GM21367 (cell line): ENCODE measurements at regions not wholly inside any gene's neighbourhood (a gene's known extent, or its start where the extent isn't known, plus 50 kb on each side); places are given as distances from the start of the nearest gene placed in this dataset.
"Not testable (repeated sequence)": the region's sequence is repeated elsewhere in the genome, so short reads cannot be mapped to it uniquely, and the experiment has no call there.

Experiments
- ATAC-seq: cut with Tn5 transposase; IDR thresholded peaks from one replicate; pipeline ENCODE4 v1.9.1; 2021; ENCODE audit not compliant: unreplicated experiment

DNA sequence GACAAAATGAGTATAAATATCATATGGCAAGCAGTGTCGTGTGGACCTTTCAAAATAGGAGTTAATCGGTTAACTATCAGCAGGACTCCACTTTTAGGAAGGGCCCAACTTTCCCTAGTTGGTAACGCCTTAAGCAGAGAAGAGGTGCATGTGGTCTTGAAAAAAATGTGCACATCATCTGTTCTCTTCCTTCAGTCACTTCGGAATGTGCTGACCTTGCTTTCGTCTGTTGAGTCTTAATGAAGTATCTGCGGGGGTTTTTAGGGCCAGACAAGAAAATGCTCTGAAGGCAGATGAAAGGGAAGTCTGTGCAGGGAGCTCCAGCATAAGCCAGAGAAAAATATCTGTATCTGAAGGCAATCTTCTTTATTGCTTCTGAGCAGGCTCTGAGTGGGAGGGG, 185.2 kb downstream of the AEBP2 start:
- no peak for ATAC-seq

DNA sequence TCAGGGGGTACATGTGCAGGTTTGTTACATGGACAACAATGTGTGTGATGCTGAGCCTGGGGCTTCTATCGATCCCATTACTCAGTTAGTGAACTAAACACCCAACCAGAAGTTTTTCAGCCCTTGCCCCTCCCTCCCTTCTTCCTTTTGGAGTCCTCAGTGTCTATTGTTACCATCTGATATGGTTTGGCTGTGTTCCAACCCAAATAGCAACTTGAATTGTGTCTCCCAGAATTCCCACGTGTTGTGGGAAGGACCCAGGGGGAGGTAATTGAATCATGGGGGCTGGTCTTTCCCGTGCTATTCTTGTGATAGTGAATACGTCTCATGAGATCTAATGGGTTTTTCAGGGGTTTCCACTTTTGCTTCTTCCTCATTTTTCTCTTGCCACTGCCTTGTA, 186.3 kb downstream of the AEBP2 start:
- not testable (repeated sequence) for ATAC-seq

- no peak for ATAC-seq
These were observed 188.4 kb downstream of the AEBP2 start for GRCh38 chr12:19627719-19628118.

DNA sequence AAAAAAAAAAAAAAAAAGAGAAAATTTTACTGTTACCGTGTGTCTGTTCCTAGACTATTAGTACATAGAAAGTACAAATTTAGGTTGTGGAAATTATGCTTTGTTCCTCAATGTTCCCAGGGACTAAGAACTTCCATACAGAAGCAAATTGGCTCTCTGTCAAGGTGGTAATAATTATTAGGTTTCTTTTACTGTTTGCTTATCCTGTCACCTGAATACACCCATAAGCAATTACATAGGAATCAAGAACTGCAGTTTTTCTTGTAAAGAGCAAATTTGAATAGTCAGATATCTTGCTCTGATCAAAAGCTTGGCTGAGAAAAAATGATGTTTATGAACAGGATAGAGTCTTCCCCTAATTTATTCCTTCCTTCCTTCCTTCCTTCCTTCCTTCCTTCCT, 191.2 kb downstream of the AEBP2 start:
- no peak for ATAC-seq

- ATAC-seq, result no peak
These were observed 193.9 kb downstream of the AEBP2 start for GRCh38 chr12:19633194-19633593.

- no peak for ATAC-seq
These were observed 194.3 kb downstream of the AEBP2 start for GRCh38 chr12:19633641-19634040.

GRCh38 chr12:19639781-19640415, 200.6 kb downstream of the AEBP2 start:
- ATAC-seq, result no peak

GRCh38 chr12:19641235-19642080, 202.2 kb downstream of the AEBP2 start:
- no peak for ATAC-seq

GRCh38 chr12:19642345-19642744, 203.1 kb downstream of the AEBP2 start:
- no peak for ATAC-seq

DNA sequence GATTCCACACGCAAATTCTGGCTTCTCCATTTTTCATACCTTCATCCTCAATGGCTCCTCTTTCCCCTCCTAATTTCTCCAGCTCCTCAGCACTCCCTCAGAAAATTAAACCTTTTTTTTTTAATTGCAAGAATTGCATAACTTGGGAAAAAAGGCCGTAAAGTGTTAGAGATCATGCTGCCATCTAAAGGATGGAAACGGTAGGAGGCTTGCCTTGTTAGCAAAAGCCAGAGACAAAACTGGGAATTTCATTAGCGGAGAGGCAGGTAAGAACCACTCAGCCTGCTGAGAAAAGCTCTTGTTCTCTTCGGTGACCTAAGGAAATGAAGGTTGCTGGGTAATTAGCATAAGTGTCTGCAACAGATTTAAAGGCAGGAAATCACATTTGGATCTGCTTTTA, 204.3 kb downstream of the AEBP2 start:
- ATAC-seq, result no peak

- ATAC-seq, result no peak
These were observed 205.3 kb downstream of the AEBP2 start for GRCh38 chr12:19644571-19644970.

DNA sequence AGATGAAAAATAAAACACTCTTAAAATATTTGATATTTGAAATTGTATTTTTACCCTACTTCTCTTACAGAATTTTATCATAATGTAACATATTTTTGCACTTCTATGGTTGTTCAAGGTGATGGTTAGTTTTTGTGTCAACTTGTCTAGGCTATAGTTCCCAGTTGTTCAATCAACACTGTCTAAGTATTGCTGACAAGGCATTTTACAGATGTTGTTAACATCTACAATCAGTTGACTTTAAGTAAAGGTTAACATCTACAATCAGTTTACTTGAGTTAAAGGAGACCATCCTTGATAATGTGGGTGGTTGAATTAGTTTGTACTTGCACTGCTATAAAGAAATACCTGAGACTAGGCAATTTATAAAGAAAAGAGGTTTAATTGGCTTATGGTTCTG, 206.5 kb downstream of the AEBP2 start:
- ATAC-seq, result no peak

GRCh38 chr12:19646599-19646998, 207.3 kb downstream of the AEBP2 start:
- no peak for ATAC-seq

DNA sequence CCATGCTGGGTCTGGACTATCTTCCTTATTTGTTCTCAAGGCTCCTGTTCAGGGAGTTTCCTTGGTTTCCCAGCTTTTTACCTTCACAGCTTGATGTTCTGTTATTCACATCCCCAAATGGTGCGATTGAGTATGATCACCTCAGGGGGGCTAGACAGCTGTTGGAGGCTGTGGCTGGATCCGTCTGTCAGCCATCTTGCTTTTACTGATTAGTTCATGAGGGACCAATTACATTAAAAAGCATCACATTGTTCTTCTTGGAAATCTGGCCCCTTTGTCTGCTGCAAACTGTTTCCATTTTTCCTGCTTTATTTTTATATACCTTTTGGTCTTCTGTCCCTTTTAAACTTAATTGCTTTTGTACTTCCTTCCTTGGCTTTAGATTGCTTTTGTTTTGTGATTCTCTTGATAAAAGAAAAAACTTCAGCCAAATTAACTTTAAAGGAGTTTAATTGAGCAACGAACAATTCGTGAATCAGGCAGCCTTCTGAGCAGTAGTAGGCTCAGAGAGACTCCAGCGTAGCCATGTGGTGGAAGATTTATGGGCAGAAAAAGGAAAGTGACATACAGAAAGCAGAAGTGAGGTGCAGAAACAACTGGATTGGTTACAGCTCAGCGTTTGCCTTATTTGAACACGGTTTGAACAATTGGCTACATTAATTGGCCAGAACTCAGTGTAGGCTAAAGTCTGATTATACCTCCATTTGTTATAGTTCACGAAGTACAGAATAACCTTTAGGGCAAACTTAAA, 208.7 kb downstream of the AEBP2 start:
- ATAC-seq, result no peak

DNA sequence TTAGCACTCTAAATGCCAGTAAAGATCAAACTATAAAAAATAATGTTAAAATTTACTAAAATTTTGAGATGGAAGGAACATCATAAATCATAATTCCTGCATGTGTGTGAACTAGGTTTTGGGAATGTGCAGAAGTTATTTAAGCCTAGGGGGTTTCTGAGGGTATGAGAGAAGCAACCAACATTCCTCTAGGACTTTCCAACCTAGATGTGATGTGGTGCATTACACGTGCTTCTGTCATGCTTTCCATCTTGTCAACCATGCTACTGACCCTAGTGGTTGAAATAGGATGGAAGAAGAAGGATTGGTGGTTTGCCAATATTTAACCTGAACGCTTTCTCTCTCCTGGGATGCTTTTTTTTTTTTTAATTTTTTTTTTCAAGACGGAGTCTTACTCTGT, 209.3 kb downstream of the AEBP2 start:
- no peak for ATAC-seq

DNA sequence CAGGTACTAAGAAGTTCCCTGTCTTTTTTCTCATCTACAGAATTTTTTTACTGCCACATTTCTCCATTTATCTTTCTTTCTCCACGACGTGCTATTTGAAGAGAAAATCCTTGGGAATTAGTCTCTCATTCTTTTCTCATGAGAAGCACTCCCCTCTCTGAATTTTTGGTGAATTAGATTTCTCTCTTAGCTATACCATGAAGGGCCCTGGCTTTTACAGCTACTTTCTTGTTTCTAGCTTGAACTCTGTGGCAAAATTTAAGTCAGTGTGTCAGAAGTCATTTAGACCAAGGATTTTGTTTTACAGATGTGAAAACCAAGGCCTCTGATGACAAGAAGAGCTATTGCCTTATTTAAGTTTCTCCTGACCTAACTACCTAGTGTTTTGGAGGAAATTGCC, 213.1 kb downstream of the AEBP2 start:
- no peak for ATAC-seq

DNA sequence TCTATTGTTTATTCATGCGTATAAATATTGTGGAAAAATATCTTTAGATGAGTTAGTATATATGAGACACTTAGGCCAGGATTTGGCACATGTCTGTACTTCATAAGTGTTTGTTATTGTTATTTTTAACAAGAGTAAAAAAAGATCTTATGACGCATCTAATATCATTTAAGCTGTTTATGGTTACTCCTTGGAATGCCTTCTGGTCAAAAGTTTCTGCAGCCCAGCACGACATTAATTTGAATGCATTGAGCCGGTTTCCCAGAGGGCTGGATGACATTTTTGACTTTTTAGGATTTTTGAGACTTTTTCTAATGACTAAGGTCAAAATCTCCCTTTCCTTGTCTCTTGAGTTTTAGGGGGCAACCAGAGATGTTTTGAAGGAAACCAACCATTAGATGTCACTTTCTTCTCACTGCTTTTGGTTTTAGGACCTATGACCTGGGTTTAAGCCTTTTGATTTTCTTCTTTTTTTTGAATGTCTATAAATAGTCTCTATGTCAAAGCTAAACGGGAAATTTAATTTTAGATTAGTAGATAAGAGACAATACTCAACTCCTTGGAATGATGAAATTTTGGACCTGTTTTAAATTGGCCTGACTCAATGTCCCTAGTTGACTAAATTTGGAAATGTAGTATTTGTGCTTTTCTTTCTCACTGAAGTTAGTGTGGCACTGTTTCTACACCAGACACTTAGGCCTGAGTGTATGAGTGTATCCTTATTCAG, 215.5 kb downstream of the AEBP2 start:
- no peak for ATAC-seq

GRCh38 chr12:19657118-19657731, 217.9 kb downstream of the AEBP2 start:
- ATAC-seq, result no peak

- ATAC-seq, result no peak
These were observed 218.4 kb downstream of the AEBP2 start for GRCh38 chr12:19657732-19658130.

- ATAC-seq, result no peak
These were observed 219.8 kb downstream of the AEBP2 start for GRCh38 chr12:19659086-19659485.

- no peak for ATAC-seq
These were observed 220.2 kb downstream of the AEBP2 start for GRCh38 chr12:19659501-19659900.
